Mucosa of rectum (tissue), 2 donors: ENCODE measurements at regions not wholly inside any gene's neighbourhood (a gene's known extent, or its start where the extent isn't known, plus 50 kb on each side); places are given as distances from the start of the nearest gene placed in this dataset.

Source experiments
- H3K27ac ChIP-seq, 2 donors: one replicate each; pipeline ENCODE4 v1.7.0; 2013; ENCODE audit warnings: inconsistent platforms in 2 of 2, low read depth in 2 of 2, low read length in 2 of 2
- H3K27me3 ChIP-seq, 2 donors: one replicate each; pipeline ENCODE4 v1.7.0; 2013; ENCODE audit warnings: low read length in 2 of 2; ENCODE audit not compliant: control insufficient read depth in 2 of 2, insufficient read depth in 2 of 2
- H3K36me3 ChIP-seq, 2 donors: one replicate each; pipeline ENCODE4 v1.7.0; 2013; ENCODE audit warnings: low read length in 2 of 2; ENCODE audit not compliant: control insufficient read depth in 2 of 2, insufficient read depth in 2 of 2
- H3K4me1 ChIP-seq, 2 donors: one replicate each; pipeline ENCODE4 v1.7.0; 2013; ENCODE audit warnings: low read length in 2 of 2, mild to moderate bottlenecking in 1 of 2; ENCODE audit not compliant: control insufficient read depth in 2 of 2, insufficient read depth in 2 of 2
- H3K4me3 ChIP-seq, 2 donors: one replicate each; pipeline ENCODE4 v1.7.0; 2013; ENCODE audit warnings: low read length in 2 of 2
- H3K9ac ChIP-seq, 2 donors: one replicate each; pipeline ENCODE4 v1.7.0; 2013; ENCODE audit warnings: low read length in 2 of 2, low read depth in 1 of 2, mild to moderate bottlenecking in 1 of 2
- H3K9me3 ChIP-seq, 2 donors: one replicate each; pipeline ENCODE4 v1.7.0; 2013; ENCODE audit warnings: low read length in 2 of 2; ENCODE audit not compliant: control insufficient read depth in 2 of 2
- donor health status: healthy.
- donor health status: Normal muscosa, but diverticular disease.

GRCh38 chr4:33882246-33882990 lies 2361.9 kb downstream of the ARAP2 start:
- Histone ChIP-seq H3K9ac (no peak overlapping the region), H3K27ac (no peak overlapping the region), H3K4me3 (no peak overlapping the region), H3K9me3 (no peaks in the 10 kb centered on the region), H3K36me3 (no peaks in the 10 kb centered on the region), H3K27me3 (no peaks in the 10 kb centered on the region), H3K4me1 (no peaks in the 10 kb centered on the region)

GRCh38 chr4:33883111-33883510 lies 2361.2 kb downstream of the ARAP2 start:
- Histone ChIP-seq H3K9ac (no peak overlapping the region), H3K36me3 (no peaks in the 10 kb centered on the region), H3K27me3 (no peaks in the 10 kb centered on the region), H3K9me3 (no peaks in the 10 kb centered on the region), H3K4me1 (no peaks in the 10 kb centered on the region), H3K4me3 (no peak overlapping the region), H3K27ac (no peak overlapping the region)

- no peak overlapping the region for H3K27ac ChIP-seq
- H3K27me3 ChIP-seq = no peaks in the 10 kb centered on the region
- H3K4me1 ChIP-seq = no peaks in the 10 kb centered on the region
- H3K9ac ChIP-seq = no peak overlapping the region
- no peaks in the 10 kb centered on the region for H3K36me3 ChIP-seq
- H3K9me3 ChIP-seq = no peaks in the 10 kb centered on the region
- no peak overlapping the region for H3K4me3 ChIP-seq
These were observed 2358.0 kb downstream of the ARAP2 start for GRCh38 chr4:33886356-33886755.

GRCh38 chr4:33890841-33891240 lies 2353.5 kb downstream of the ARAP2 start:
- Histone ChIP-seq H3K36me3 (no peaks in the 10 kb centered on the region), H3K4me3 (no peak overlapping the region), H3K27me3 (no peaks in the 10 kb centered on the region), H3K9ac (no peak overlapping the region), H3K27ac (no peak overlapping the region), H3K4me1 (no peaks in the 10 kb centered on the region), H3K9me3 (no peaks in the 10 kb centered on the region)

- H3K36me3 ChIP-seq = no peaks in the 10 kb centered on the region
- H3K4me3 ChIP-seq = no peak overlapping the region
- no peak overlapping the region for H3K27ac ChIP-seq
- H3K27me3 ChIP-seq = no peaks in the 10 kb centered on the region
- no peaks in the 10 kb centered on the region for H3K9me3 ChIP-seq
- H3K9ac ChIP-seq = no peak overlapping the region
- H3K4me1 ChIP-seq = no peaks in the 10 kb centered on the region
These were observed 2332.4 kb downstream of the ARAP2 start for GRCh38 chr4:33911959-33912358.

- Histone ChIP-seq H3K9ac (no peak overlapping the region), H3K4me3 (no peak overlapping the region), H3K4me1 (no peaks in the 10 kb centered on the region), H3K9me3 (no peaks in the 10 kb centered on the region), H3K27me3 (no peaks in the 10 kb centered on the region), H3K36me3 (no peaks in the 10 kb centered on the region), H3K27ac (no peak overlapping the region)
These were observed 2329.9 kb downstream of the ARAP2 start for GRCh38 chr4:33914386-33914785.

- Histone ChIP-seq H3K9ac (no peak overlapping the region), H3K27me3 (no peaks in the 10 kb centered on the region), H3K4me3 (no peak overlapping the region), H3K36me3 (no peaks in the 10 kb centered on the region), H3K4me1 (no peaks in the 10 kb centered on the region), H3K27ac (no peak overlapping the region), H3K9me3 (peaks cover 0 to 3% of the 10 kb centered on the region in 2 donors)
These were observed 2320.8 kb downstream of the ARAP2 start for GRCh38 chr4:33923469-33923868.

- H3K9me3 ChIP-seq = peaks cover 0 to 3% of the 10 kb centered on the region in 2 donors
- H3K27me3 ChIP-seq = no peaks in the 10 kb centered on the region
- no peak overlapping the region for H3K27ac ChIP-seq
- no peak overlapping the region for H3K4me3 ChIP-seq
- H3K4me1 ChIP-seq = no peaks in the 10 kb centered on the region
- no peaks in the 10 kb centered on the region for H3K36me3 ChIP-seq
- no peak overlapping the region for H3K9ac ChIP-seq
These were observed 2320.1 kb downstream of the ARAP2 start for GRCh38 chr4:33924239-33924638.

- no peak overlapping the region for H3K27ac ChIP-seq
- no peaks in the 10 kb centered on the region for H3K4me1 ChIP-seq
- no peak overlapping the region for H3K9ac ChIP-seq
- H3K27me3 ChIP-seq = no peaks in the 10 kb centered on the region
- H3K36me3 ChIP-seq = no peaks in the 10 kb centered on the region
- H3K9me3 ChIP-seq = peaks cover 0 to 3% of the 10 kb centered on the region in 2 donors
- no peak overlapping the region for H3K4me3 ChIP-seq
These were observed 2319.5 kb downstream of the ARAP2 start for GRCh38 chr4:33924811-33925210.

- Histone ChIP-seq H3K4me1 (no peaks in the 10 kb centered on the region), H3K4me3 (no peak overlapping the region), H3K27ac (no peak overlapping the region), H3K36me3 (no peaks in the 10 kb centered on the region), H3K9me3 (no peaks in the 10 kb centered on the region), H3K27me3 (no peaks in the 10 kb centered on the region), H3K9ac (no peak overlapping the region)
These were observed 2313.8 kb downstream of the ARAP2 start for GRCh38 chr4:33930497-33930896.
